GM18858 (cell line): ENCODE measurements at regions not wholly inside any gene's neighbourhood (a gene's known extent, or its start where the extent isn't known, plus 50 kb on each side); places are given as distances from the start of the nearest gene placed in this dataset.
A peak's percentile ranks its signal among the peaks of the same experiment; 100 is the strongest.
"Not testable (repeated sequence)": the region's sequence is repeated elsewhere in the genome, so short reads cannot be mapped to it uniquely, and the experiment has no call there.

ENCODE experiments used
- ATAC-seq: cut with Tn5 transposase; IDR thresholded peaks from one replicate; pipeline ENCODE4 v1.9.1; 2021; ENCODE audit not compliant: unreplicated experiment

DNA sequence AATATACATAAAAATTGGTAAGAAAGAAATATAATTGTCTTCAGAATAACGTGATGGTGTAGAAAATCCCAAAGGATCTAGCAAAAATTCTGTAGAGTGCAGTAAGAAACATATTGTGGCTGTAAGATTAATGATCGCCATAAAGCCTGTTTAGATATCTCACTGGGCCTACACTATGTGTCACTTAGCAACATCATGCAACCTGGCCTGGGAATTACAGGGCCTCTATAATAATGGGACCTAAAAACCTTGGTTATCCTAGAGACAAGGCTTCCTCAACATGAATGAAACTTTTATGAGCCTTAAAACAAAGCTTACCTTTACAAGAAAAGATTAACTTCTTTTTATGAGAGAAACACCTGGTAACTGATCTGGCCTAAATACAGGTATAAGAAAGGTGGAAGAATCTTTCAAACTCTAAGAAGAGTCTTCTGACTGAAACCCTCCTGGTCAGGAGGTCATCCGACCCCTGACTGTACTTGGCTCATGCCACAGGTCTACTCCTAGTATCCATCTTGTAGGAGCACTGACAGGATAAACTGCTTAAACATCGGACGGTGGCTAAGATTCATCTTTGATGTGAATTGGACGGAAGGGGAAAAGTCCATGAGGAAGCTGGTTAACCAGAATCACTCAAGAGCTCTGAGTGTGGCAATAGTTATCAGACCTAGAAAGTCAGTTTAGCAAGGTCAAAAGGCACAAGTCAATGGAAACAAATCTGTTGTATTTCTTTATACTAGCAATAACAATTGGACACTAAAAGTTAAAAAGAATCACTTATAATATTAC lies 1155.1 kb upstream of the SORCS1 start:
- ATAC-seq: no peak

DNA sequence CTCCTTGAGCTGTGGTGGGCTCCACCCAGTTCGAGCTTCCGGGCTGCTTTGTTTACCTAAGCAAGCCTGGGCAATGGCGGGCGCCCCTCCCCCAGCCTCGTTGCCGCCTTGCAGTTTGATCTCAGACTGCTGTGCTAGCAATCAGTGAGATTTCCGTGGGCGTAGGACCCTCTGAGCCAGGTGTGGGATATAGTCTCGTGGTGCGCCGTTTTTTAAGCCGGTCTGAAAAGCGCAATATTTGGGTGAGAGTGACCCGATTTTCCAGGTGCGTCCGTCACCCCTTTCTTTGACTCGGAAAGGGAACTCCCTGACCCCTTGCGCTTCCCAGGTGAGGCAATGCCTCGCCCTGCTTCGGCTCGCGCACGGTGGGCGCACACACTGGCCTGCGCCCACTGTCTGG lies 1151.1 kb upstream of the SORCS1 start:
- ATAC-seq: not testable (repeated sequence)

GRCh38 chr10:108307925-108308312 lies 1143.4 kb upstream of the SORCS1 start:
- no peak for ATAC-seq

GRCh38 chr10:108307250-108307924 lies 1142.9 kb upstream of the SORCS1 start:
- ATAC-seq: no peak

- peak; percentile 80 for ATAC-seq
Measured at GRCh38 chr10:108303149-108303548, 1138.6 kb upstream of the SORCS1 start.

GRCh38 chr10:108301002-108301401 lies 1136.5 kb upstream of the SORCS1 start:
- ATAC-seq: no peak

DNA sequence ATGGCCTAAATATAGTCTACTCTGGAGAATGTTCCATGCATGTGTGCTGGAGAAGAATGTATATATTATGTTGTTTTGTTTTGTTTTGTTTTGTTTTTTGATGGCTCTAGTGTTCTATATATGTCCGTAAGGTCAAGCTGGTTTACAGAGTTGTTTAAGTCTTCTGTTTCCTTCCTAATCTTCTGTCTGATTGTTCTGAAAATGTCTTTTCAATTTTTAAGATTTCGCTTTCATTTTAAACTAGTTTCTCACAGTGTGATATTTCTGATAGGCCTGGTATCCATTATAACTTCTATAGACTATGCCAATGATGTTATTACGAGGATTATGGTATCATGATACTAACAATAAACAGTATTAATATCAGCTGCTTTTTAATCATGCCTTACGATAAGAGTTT lies 1126.3 kb upstream of the SORCS1 start:
- ATAC-seq: no peak

DNA sequence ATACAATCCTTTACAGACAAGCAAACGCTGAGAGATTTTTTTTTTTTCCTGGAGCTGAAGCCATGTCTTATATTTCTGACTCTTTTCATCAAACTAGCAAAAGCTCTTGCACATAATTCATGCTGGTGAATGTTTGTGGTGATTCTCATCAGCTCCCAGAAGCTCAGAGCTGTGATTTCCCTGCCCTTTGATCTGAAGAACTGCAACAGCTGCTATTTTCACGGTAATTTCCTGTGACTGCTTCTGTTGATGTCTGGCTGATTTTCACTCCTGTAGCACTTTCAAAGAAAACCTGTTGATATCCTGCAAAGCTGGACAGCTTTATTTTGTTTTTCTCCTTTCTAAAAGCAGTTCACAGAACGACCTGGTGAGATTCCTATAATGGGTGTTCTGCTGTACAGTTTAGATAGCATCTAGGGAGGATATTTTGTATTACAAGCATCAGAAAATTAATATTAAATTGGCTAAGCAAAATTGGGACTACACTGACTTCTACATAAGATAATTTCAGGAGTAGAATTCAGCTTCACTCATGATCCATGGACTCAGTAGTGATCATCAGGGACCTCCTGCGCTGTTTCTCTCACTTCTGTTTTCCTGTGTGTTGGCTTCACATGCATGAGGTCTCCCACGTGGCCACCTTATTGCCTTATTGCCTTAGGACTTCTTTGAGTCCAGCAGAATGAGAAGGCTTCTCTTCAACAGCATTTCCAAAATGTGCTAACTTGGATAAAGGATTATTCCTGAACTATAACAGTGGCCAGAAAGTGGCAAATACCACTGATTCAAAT lies 1111.6 kb upstream of the SORCS1 start:
- ATAC-seq: no peak

DNA sequence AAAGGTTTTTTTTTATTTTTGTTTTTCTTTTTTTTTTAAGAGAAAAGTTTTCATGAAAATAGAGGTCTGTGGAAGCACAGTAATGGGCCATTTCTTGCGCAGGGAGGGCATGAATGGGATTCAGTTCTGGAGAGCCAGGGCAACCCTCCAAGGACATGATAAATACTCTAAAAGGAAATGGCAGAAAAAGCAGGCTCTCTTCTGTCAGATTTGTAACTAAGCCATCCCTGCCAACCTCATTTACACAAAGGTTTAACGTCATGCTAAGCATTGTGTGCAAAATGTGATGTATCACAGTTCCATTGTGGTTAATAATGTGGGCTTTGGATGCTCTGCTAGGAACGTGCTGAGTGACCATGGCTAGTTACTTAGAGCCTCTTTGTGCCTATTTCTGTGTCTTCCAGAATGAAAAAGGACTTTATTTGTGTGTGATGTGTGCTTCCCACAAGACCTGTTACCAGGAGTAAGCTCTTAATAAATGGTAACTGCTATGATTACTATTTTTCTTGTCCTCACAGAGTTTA lies 1095.9 kb upstream of the SORCS1 start:
- no peak for ATAC-seq

- no peak for ATAC-seq
Measured at GRCh38 chr10:108254089-108254488, 1089.6 kb upstream of the SORCS1 start.

DNA sequence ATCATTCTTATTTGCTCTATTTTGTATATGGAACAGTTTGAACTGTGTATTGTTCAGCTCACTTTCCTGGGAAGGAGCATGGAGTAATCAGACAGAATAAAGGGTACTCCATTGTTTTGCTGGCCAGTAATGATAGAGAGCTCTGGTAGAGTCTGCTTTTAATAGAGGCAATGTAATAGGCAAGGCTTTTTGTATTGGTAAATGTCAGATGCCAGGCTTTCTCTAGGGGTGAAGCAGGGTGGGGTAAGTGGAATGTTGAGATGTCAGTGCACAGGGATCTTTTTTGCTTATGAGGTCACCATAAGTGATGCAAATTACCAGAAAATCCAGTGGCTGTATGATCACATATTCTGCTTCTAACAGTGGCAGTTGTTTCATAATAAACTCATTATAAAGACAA lies 1088.3 kb upstream of the SORCS1 start:
- ATAC-seq: no peak

DNA sequence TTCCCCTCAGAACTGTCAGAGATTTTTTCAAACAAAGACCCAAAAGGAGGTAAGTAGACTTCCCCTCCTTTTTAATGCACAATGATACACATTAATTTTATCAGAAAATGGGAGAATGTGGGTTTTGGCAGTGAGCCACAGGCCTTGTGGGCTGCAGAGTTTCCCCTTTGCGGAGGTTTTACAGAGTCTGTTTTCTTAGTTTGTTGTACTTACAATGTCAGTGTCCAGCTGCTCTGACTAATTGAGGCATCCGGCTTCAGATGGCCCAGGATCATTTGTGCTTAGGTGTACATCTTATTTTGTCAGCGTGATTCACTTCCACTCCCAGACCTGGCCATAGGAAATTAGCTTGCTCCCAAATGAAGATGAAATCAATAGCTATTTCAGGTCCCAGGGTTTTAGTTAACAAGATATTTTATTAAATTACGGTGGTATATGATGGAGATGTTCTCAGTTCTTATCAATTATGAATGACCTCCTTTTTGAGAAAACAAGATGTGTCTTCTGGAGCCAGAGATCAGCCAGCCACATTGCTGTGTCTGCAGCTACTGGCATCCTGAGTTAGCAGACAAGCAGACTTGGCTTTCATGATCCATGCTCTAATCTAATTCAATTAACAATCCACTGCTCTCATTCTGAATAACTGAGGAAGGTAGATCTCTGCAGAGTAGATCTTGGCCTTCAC lies 1086.6 kb upstream of the SORCS1 start:
- no peak for ATAC-seq

DNA sequence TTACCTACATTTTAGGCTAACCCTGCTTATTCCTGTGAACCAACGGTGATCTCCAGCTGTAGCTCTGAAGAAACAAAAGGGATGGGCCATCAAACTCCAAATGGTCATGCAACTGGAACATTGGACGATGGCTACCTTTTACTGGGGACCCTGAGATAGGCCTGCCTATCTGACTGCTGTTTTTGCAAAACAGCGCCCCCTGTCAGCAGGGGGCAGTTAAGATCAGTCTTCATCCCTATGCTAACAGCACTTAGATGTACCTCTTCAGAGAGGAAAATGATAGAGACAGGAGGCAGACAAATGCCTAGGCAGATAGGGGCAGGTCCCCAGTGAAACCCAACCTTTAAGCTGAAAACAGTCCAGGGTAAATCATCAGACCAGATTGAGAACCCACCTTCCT lies 1085.4 kb upstream of the SORCS1 start:
- no peak for ATAC-seq

DNA sequence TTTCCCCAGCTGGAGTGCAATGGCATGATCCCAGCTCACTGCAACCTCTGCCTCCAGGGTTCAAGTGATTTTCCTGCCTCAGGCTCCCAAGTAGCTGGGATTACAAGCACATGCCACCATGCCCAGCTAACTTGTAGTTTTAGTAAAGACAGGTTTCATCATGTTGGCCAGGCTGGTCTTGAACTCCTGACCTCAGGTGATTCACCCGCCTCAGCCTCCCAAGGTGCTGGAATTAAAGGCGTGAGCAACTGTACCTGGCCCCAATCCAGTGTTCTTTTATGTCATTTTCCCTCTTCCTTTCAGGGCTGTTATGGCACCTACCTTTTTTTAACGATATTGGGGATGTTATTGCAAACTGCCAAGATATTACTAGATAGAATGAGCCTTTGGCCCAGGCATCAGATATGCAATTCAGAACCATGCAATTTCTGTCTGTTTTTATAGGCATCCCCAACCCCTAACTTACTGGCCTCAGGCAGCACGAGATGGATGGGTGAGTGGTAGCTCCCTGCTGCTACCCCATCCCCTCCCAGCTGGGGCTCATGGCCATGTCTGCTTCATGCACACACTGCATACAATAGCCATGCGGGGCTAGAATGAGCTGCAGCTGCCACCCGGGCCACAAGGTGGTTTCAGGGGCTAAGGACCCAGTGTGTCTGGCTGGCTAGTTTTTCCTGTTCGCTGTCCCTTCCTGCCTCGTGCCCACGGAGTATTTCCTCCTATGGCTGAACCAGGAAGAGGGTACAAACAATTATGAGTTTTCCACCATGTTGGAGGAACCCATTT lies 1080.1 kb upstream of the SORCS1 start:
- ATAC-seq: no peak

GRCh38 chr10:108241166-108241565 lies 1076.7 kb upstream of the SORCS1 start:
- no peak for ATAC-seq

DNA sequence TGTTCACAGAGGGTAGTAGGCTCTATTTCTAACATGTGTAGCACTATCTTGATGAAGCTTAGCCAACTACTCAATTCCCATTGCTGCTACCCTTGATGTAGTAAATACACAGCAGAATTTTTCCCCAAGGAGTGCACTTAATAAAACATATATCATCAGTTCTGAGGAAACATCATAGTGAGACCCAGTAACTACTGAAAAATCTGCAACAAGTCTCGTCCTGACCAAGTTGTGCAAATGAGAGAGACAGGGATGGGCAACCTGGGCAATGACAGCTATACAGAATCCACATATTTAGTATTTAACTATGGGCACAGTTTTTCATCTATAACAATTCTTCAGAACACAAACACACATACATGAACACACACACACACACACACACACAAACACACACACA lies 1073.8 kb upstream of the SORCS1 start:
- ATAC-seq: no peak

- ATAC-seq: no peak
Measured at GRCh38 chr10:108230478-108231170, 1066.1 kb upstream of the SORCS1 start.

DNA sequence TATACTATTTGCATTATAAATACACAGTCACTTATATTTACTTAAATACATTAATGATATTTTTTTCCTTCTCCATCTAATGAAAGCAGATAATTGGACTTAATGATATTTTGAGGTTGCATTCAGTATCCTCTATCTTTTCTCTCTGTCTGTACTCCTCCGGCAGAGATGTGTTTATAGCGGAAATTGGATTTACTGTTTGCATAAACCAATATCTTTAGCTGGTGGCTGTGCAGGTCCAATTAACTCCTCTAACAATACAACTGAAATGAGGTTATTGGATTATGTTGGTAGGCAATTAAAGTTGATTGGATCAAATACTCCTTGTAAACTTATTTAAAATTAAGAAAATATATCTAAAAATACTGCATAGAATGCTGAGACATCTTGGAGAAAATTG lies 1044.2 kb upstream of the SORCS1 start:
- ATAC-seq: no peak

- ATAC-seq: no peak
Measured at GRCh38 chr10:108208038-108208437, 1043.5 kb upstream of the SORCS1 start.
